Astrocyte of the spinal cord (primary cell): ENCODE measurements at regions not wholly inside any gene's neighbourhood (a gene's known extent, or its start where the extent isn't known, plus 50 kb on each side); places are given as distances from the start of the nearest gene placed in this dataset.

Experiments
- DNase-seq: peaks from one replicate; pipeline ENCODE4 v3.0.0; 2011; ENCODE audit warnings: low read depth, low spot score
- H3K4me3 ChIP-seq: 2 replicates; pipeline ENCODE4 v1.5.1; 2011; ENCODE audit warnings: low read depth, mild to moderate bottlenecking, low read length, moderate library complexity
- CTCF ChIP-seq: IDR thresholded peaks from 2 replicates; pipeline ENCODE4 v1.5.1; 2012; ENCODE audit warnings: low read depth, mild to moderate bottlenecking, low read length, inconsistent platforms
- in situ Hi-C: cut with HindIII; loops from 2 replicates; pipeline ENCODE4 v1.10.0; 2017; ENCODE audit warnings: low sequenced_read_pairs

GRCh38 chr12:127268706-127269425, 998.1 kb upstream of the TMEM132C start:
- DNase-seq: no peak
- in situ Hi-C loops: no loop called here
- no peak overlapping the region for H3K4me3 ChIP-seq
- TF ChIP-seq CTCF: no peak

GRCh38 chr12:127270193-127270592, 996.8 kb upstream of the TMEM132C start:
- TF ChIP-seq CTCF: no peak
- H3K4me3 ChIP-seq: no peak overlapping the region
- DNase-seq: peak; percentile 53
- in situ Hi-C loops: no loop called here

GRCh38 chr12:127271776-127272175, 995.2 kb upstream of the TMEM132C start:
- no peak overlapping the region for H3K4me3 ChIP-seq
- TF ChIP-seq CTCF: no peak
- in situ Hi-C loops: no loop called here
- DNase-seq: no peak

- H3K4me3 ChIP-seq: no peak overlapping the region
- in situ Hi-C loops: no loop called here
- DNase-seq: peak; percentile 85
- no peak for TF ChIP-seq CTCF
Measured at GRCh38 chr12:127272864-127273263, 994.1 kb upstream of the TMEM132C start.

- H3K4me3 ChIP-seq: no peak overlapping the region
- in situ Hi-C loops: no loop called here
- peak; percentile 16 for DNase-seq
- TF ChIP-seq CTCF: no peak
Measured at GRCh38 chr12:127273626-127274025, 993.3 kb upstream of the TMEM132C start.

GRCh38 chr12:127275416-127275815, 991.6 kb upstream of the TMEM132C start:
- DNase-seq: no peak
- TF ChIP-seq CTCF: no peak

More at GRCh38 chr12:127275416-127275815, 991.6 kb upstream of the TMEM132C start:
- in situ Hi-C loops: no loop called here
- no peak overlapping the region for H3K4me3 ChIP-seq
